AG04450 (cell line): ENCODE measurements at regions not wholly inside any gene's neighbourhood (a gene's known extent, or its start where the extent isn't known, plus 50 kb on each side); places are given as distances from the start of the nearest gene placed in this dataset.

ENCODE experiments used
- CTCF ChIA-PET: fragments of 300-600, 350-600 bp; formaldehyde crosslinking; extraction: SDS; loops from one replicate; lab custom pipeline; 2022; ENCODE audit warnings: antibody characterized with exemption, inconsistent platforms; lab: Charles Lee
- POLR2A ChIA-PET: fragments of 350-600 bp; formaldehyde crosslinking; extraction: SDS; loops from one replicate; lab custom pipeline; 2021; ENCODE audit warnings: antibody characterized with exemption, inconsistent platforms; lab: Yijun Ruan, JAX
- DNase-seq: peaks from one replicate; pipeline ENCODE4 v3.0.0-alpha.2; 2011; ENCODE audit warnings: low read depth, low spot score
- H3K27ac ChIP-seq: one replicate; pipeline ENCODE4 v1.5.1; 2012; ENCODE audit warnings: low read depth, low read length, control low read depth
- H3K27me3 ChIP-seq: one replicate; pipeline ENCODE4 v1.6.0; 2012; ENCODE audit warnings: low read length; ENCODE audit not compliant: control insufficient read depth, insufficient read depth
- H3K4me3 ChIP-seq: 2 replicates; pipeline ENCODE4 v1.5.1; 2011; ENCODE audit warnings: mild to moderate bottlenecking, low read depth, low read length, control low read depth
- H3K9me3 ChIP-seq: 2 replicates; pipeline ENCODE4 v1.5.1; 2012; ENCODE audit warnings: low read length; ENCODE audit not compliant: control insufficient read depth, insufficient read depth
- TF ChIP-seq, protein P1 (sequence below): IDR thresholded peaks from 2 replicates; pipeline ENCODE4 v1.5.1; 2011; ENCODE audit warnings: low read depth, low read length, control low read depth, inconsistent platforms

DNA sequence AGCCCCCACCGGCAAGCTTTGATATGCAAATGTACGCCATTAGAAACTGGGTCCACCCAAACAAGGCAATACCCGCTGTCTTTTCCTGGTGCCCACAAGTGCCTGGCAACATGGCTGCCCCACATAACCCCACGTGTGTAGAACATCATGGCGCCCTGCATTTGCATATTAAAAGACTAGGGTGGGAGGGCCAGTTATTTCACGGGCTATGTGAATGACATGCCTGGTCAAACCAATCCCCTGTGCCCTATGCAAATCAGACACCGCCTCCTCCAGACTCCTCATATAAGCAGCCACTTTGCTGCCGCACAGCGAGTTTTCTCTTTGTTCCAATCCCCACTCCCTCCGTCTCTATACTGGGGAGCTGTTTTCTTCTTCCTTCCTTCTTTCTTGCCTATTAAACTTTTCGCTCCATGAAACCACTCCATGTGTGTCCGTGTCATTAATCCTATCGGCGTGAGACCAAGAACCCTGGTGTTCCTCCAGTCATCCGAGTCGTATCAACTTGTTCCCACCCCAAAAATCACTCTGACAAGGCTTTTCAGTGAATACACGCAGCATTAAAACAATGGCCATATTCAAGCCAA, 112.6 kb upstream of the SORBS2 start:
- POLR2A ChIA-PET: no interaction called here

DNA sequence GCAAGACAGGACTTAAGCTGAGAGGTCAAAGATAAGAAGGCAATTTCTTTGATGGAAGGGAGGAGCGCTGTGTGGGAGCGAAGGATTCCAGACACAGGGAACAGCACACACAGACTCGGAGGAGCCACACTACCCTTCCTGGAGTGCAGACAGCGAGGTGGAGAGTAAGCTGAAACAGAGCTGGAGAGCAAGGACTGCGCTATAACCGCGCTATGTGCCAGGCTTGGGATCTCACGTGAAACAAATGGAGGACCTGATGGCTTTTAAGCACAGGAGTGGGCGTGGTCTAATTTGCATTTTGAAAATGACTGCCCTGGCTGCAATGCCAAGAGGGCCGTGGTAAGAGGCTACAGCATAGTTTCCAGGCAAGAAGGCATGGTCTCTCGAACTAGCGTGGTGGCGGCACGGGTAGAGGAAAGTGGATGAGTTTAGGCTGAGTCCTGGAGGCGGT, 113.9 kb upstream of the SORBS2 start:
- Histone ChIP-seq H3K9me3 (no peaks in the 10 kb centered on the region), H3K27me3 (peaks cover 14% of the 10 kb centered on the region), H3K27ac (no peak overlapping the region), H3K4me3 (no peak overlapping the region)
- no peak for DNase-seq
- ChIA-PET CTCF (no interaction called here), POLR2A (no interaction called here)
- TF ChIP-seq, protein P1, sequence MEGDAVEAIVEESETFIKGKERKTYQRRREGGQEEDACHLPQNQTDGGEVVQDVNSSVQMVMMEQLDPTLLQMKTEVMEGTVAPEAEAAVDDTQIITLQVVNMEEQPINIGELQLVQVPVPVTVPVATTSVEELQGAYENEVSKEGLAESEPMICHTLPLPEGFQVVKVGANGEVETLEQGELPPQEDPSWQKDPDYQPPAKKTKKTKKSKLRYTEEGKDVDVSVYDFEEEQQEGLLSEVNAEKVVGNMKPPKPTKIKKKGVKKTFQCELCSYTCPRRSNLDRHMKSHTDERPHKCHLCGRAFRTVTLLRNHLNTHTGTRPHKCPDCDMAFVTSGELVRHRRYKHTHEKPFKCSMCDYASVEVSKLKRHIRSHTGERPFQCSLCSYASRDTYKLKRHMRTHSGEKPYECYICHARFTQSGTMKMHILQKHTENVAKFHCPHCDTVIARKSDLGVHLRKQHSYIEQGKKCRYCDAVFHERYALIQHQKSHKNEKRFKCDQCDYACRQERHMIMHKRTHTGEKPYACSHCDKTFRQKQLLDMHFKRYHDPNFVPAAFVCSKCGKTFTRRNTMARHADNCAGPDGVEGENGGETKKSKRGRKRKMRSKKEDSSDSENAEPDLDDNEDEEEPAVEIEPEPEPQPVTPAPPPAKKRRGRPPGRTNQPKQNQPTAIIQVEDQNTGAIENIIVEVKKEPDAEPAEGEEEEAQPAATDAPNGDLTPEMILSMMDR: no peak

More for the DNA sequence above, 112.6 kb upstream of the SORBS2 start:
- Histone ChIP-seq H3K27me3 (peaks cover 18% of the 10 kb centered on the region), H3K4me3 (no peak overlapping the region), H3K27ac (no peak overlapping the region), H3K9me3 (no peaks in the 10 kb centered on the region)
- CTCF ChIA-PET: no interaction called here
- TF ChIP-seq, protein P1: no peak
- no peak for DNase-seq

DNA sequence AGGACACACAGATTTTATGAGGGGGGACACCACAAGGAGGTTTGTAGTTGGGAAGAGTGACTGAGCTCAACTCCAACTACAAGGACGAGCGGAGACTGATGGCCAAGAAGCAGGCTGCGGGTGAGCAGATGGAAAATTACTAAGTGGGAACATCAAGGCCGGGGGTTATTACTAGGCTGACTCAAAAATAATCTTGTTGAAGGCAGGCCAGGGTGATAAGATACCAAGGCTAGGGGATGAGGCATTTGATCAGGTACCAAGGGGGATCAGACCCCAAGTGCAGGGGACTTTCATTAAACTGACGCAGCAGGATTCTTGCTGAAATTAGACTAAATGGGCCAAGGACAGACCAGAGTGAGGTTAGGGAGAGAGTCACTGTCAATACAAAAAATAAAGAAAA, 119.4 kb upstream of the SORBS2 start:
- Histone ChIP-seq H3K9me3 (no peaks in the 10 kb centered on the region), H3K27me3 (peaks cover 2% of the 10 kb centered on the region), H3K4me3 (no peak overlapping the region), H3K27ac (no peak overlapping the region)
- DNase-seq: no peak
- TF ChIP-seq, protein P1: no peak
- ChIA-PET CTCF (no interaction called here), POLR2A (no interaction called here)

DNA sequence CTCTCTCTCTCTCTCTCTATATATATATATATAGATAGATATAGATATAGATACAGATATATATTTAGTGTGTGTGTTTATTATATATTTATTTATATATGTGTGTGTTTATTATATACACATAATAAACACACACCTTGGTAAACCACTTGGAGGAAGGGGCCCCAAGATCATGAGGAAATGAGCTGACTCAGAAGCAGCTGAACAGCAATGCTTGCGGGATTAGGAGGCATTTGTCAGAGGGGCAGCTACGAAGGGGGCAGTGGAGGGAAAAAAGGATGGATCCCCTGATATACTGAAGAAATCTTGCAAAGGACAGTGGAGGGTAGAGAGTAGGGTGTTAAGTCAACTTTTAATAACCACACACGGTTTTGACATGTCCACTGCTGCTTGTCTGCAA, 120.0 kb upstream of the SORBS2 start:
- Histone ChIP-seq H3K9me3 (no peaks in the 10 kb centered on the region), H3K4me3 (no peak overlapping the region), H3K27ac (no peak overlapping the region), H3K27me3 (peaks cover 2% of the 10 kb centered on the region)
- CTCF ChIA-PET: no interaction called here
- POLR2A ChIA-PET: no interaction called here
- TF ChIP-seq, protein P1: no peak
- no peak for DNase-seq

DNA sequence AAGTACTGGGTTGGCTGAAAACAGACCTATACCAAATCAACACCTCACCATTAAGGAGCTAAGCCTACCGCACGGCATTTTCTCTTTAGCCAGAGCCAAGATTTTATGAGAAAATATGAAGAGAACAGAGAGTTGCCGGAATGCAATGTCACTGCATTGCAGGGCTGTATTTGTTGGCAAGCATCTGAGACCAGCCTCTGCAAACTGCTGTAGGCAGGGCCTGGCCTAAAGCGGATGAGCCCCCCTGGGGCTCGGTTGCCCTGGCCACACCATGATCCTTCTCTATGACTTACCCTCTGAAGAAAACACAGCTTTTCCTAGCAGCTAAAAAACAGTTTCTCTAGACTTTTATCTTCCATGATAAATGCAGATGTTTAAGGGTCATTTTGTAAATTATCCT, 120.5 kb upstream of the SORBS2 start:
- no peaks in the 10 kb centered on the region for H3K9me3 ChIP-seq
- ChIA-PET POLR2A (no interaction called here), CTCF (no interaction called here)
- no peak overlapping the region for H3K27ac ChIP-seq
- H3K4me3 ChIP-seq: no peak overlapping the region
- DNase-seq: no peak
- H3K27me3 ChIP-seq: peaks cover 2% of the 10 kb centered on the region
- TF ChIP-seq, protein P1: no peak
